Neuronal stem cell (in vitro differentiated cells): ENCODE measurements at regions not wholly inside any gene's neighbourhood (a gene's known extent, or its start where the extent isn't known, plus 50 kb on each side); places are given as distances from the start of the nearest gene placed in this dataset.

ENCODE experiments used
- DNase-seq: peaks from one replicate; pipeline ENCODE4 v3.0.0-alpha.2; 2013; ENCODE audit warnings: low spot score
- H2AFZ ChIP-seq: one replicate; pipeline ENCODE4 v1.6.1; 2013; ENCODE audit warnings: mild to moderate bottlenecking, low read length, inconsistent platforms
- H2AK5ac ChIP-seq: 2 replicates; pipeline ENCODE4 v1.6.1; 2013; ENCODE audit warnings: low read depth, mild to moderate bottlenecking, inconsistent platforms, low read length, moderate library complexity, mixed read lengths
- H2BK120ac ChIP-seq: 2 replicates; pipeline ENCODE4 v1.6.1; 2013; ENCODE audit warnings: low read depth, mild to moderate bottlenecking, inconsistent platforms, low read length, moderate library complexity, mixed read lengths
- H2BK12ac ChIP-seq: one replicate; pipeline ENCODE4 v1.6.1; 2013; ENCODE audit warnings: low read length, inconsistent platforms
- H2BK15ac ChIP-seq: 2 replicates; pipeline ENCODE4 v1.6.1; 2013; ENCODE audit warnings: mild to moderate bottlenecking, low read length, inconsistent platforms, mixed read lengths
- H2BK5ac ChIP-seq: one replicate; pipeline ENCODE4 v1.6.1; 2013; ENCODE audit warnings: inconsistent platforms, mild to moderate bottlenecking, low read length, moderate library complexity
- H3K14ac ChIP-seq: one replicate; pipeline ENCODE4 v1.6.1; 2013; ENCODE audit warnings: low read length, inconsistent platforms
- H3K18ac ChIP-seq: 2 replicates; pipeline ENCODE4 v1.6.1; 2013; ENCODE audit warnings: low read length, inconsistent platforms
- H3K23ac ChIP-seq: 2 replicates; pipeline ENCODE4 v1.6.1; 2013; ENCODE audit warnings: low read depth, mild to moderate bottlenecking, mixed read lengths, low read length, inconsistent platforms; ENCODE audit not compliant: poor library complexity
- H3K27ac ChIP-seq: replicated peaks from 3 replicates; pipeline ENCODE4 v1.5.1; 2013; ENCODE audit warnings: low read length, inconsistent platforms
- H3K27me3 ChIP-seq, 3 experiments: 2 replicates each; pipeline ENCODE4 v1.6.1; 2013; ENCODE audit warnings: low read length in 3 of 3, mild to moderate bottlenecking in 2 of 3, inconsistent platforms in 1 of 3, low read depth in 1 of 3, mixed read lengths in 1 of 3, moderate library complexity in 1 of 3; ENCODE audit not compliant: control insufficient read depth in 3 of 3, insufficient read depth in 3 of 3
- H3K36me3 ChIP-seq, 2 donors: replicated peaks in 1 of 2; 2 replicates each; pipeline ENCODE4 v1.6.1; 2013; ENCODE audit warnings: low read length in 2 of 2; ENCODE audit not compliant: control insufficient read depth in 2 of 2, insufficient read depth in 2 of 2
- H3K4ac ChIP-seq: 2 replicates; pipeline ENCODE4 v1.6.1; 2013; ENCODE audit warnings: inconsistent platforms, mild to moderate bottlenecking, low read length, moderate library complexity
- H3K4me1 ChIP-seq, 2 donors: 1 replicate in 1 of 2; 2 replicates in 1 of 2; pipeline ENCODE4 v1.6.1; 2013; ENCODE audit warnings: low read length in 2 of 2, low read depth in 1 of 2; ENCODE audit not compliant: control insufficient read depth in 2 of 2, insufficient read depth in 1 of 2
- H3K4me2 ChIP-seq: one replicate; pipeline ENCODE4 v1.6.1; 2013; ENCODE audit warnings: mild to moderate bottlenecking, low read length, inconsistent platforms; ENCODE audit not compliant: insufficient read depth, poor library complexity, severe bottlenecking
- H3K4me3 ChIP-seq, 2 donors: 2 replicates each; pipeline ENCODE4 v1.5.1; 2013; ENCODE audit warnings: low read length in 2 of 2, mild to moderate bottlenecking in 2 of 2, inconsistent platforms in 1 of 2, moderate library complexity in 1 of 2
- H3K79me1 ChIP-seq: one replicate; pipeline ENCODE4 v1.6.1; 2013; ENCODE audit warnings: low read depth, mild to moderate bottlenecking, inconsistent platforms, low read length, moderate library complexity
- H3K9ac ChIP-seq: one replicate; pipeline ENCODE4 v1.6.1; 2013; ENCODE audit warnings: mild to moderate bottlenecking, low read depth, low read length, inconsistent platforms; ENCODE audit not compliant: poor library complexity
- H3K9me3 ChIP-seq, 2 donors: replicated peaks in 1 of 2; 2 replicates each; pipeline versions ENCODE3 to v1.6.1; 2013; ENCODE audit warnings: low read length in 2 of 2, mild to moderate bottlenecking in 2 of 2, inconsistent platforms in 1 of 2, low read depth in 1 of 2, mixed read lengths in 1 of 2, moderate library complexity in 1 of 2; ENCODE audit not compliant: control insufficient read depth in 2 of 2, insufficient read depth in 1 of 2
- H4K8ac ChIP-seq: one replicate; pipeline ENCODE4 v1.6.1; 2013; ENCODE audit warnings: low read depth, mild to moderate bottlenecking, inconsistent platforms, low read length, moderate library complexity
- H4K91ac ChIP-seq: one replicate; pipeline ENCODE4 v1.6.1; 2013; ENCODE audit warnings: low read length, low read depth, mild to moderate bottlenecking, inconsistent platforms; ENCODE audit not compliant: poor library complexity
- WGBS, 2 donors: extraction: QIAGEN DNeasy Blood & Tissue Kit; methylation state at CpG; one replicate each; pipeline ENCODE4 v1.1.7; 2013; ENCODE audit warnings: missing lambda C conversion rate in 2 of 2, mixed read lengths in 1 of 2; ENCODE audit not compliant: insufficient read length in 2 of 2, insufficient replicate concordance in 1 of 2; ENCODE audit errors: extremely low coverage in 2 of 2; 5-methylcytosine and 5-hydroxymethylcytosine counted together

- H2BK5ac ChIP-seq: no peak overlapping the region
- H3K9ac ChIP-seq: no peak overlapping the region
- DNase-seq: no peak
- H3K23ac ChIP-seq: no peak overlapping the region
- H3K4me1 ChIP-seq: peaks cover 0 to 1% of the 10 kb centered on the region in 2 donors
- H3K36me3 ChIP-seq: no peaks in the 10 kb centered on the region
- H3K4me3 ChIP-seq: no peak overlapping the region
- no peak overlapping the region for H2BK15ac ChIP-seq
- no peak overlapping the region for H4K8ac ChIP-seq
- no peak overlapping the region for H3K4me2 ChIP-seq
- no peak overlapping the region for H4K91ac ChIP-seq
- no peak overlapping the region for H3K4ac ChIP-seq
- H2AK5ac ChIP-seq: no peak overlapping the region
- H3K9me3 ChIP-seq: no peaks in the 10 kb centered on the region
- no peak overlapping the region for H3K27ac ChIP-seq
- no peaks in the 10 kb centered on the region for H3K27me3 ChIP-seq
- H2AFZ ChIP-seq: no peak overlapping the region
- no peak overlapping the region for H2BK120ac ChIP-seq
- H3K14ac ChIP-seq: no peak overlapping the region
- no peaks in the 10 kb centered on the region for H3K79me1 ChIP-seq
- H3K18ac ChIP-seq: no peak overlapping the region
- no peak overlapping the region for H2BK12ac ChIP-seq
Measured at GRCh38 chr2:187129306-187129705, 280.3 kb upstream of the ZSWIM2 start.

- Histone ChIP-seq H3K4me1 (peaks cover 0 to 1% of the 10 kb centered on the region in 2 donors), H3K27ac (no peak overlapping the region), H2BK5ac (no peak overlapping the region), H3K4me2 (no peak overlapping the region), H4K8ac (no peak overlapping the region), H3K4ac (no peak overlapping the region), H3K79me1 (no peaks in the 10 kb centered on the region), H3K36me3 (no peaks in the 10 kb centered on the region), H2AFZ (no peak overlapping the region), H3K9ac (no peak overlapping the region), H2BK15ac (no peak overlapping the region), H3K9me3 (no peaks in the 10 kb centered on the region), H3K23ac (no peak overlapping the region), H3K18ac (no peak overlapping the region), H4K91ac (no peak overlapping the region), H2BK120ac (no peak overlapping the region), H2AK5ac (no peak overlapping the region), H3K14ac (no peak overlapping the region), H3K4me3 (no peak overlapping the region), H2BK12ac (no peak overlapping the region), H3K27me3 (no peaks in the 10 kb centered on the region)
- no peak for DNase-seq
- WGBS, 2 donors: no CpG with 5 or more reads among the region's 5 CpGs
Measured at GRCh38 chr2:187126247-187127005, 277.5 kb upstream of the ZSWIM2 start.

DNA sequence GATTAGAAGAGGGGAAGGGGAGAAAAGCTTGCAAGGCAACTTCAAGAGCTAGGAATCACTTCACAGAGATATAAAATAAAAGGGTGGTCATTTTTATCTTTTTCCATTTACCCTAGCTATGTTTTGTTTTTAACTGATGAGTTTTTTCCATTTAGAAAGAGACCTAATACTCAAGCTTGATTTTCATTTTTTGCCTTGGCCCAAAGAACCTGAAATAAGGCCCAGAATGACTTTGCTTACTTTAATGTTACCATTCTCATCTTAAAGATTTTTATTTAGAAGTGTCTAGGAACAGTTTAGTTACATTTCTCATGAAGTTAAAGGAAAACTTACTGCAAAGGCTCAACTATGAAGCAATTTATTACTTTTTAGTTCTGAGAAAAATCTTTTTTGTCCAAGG is 276.3 kb upstream of the ZSWIM2 start:
- H3K4ac ChIP-seq: no peak overlapping the region
- no peak overlapping the region for H2AK5ac ChIP-seq
- H3K4me3 ChIP-seq: no peak overlapping the region
- H2AFZ ChIP-seq: no peak overlapping the region
- H3K9me3 ChIP-seq: no peaks in the 10 kb centered on the region
- H3K14ac ChIP-seq: no peak overlapping the region
- no peaks in the 10 kb centered on the region for H3K36me3 ChIP-seq
- H4K8ac ChIP-seq: no peak overlapping the region
- no peaks in the 10 kb centered on the region for H3K27me3 ChIP-seq
- no peak overlapping the region for H2BK12ac ChIP-seq
- H4K91ac ChIP-seq: no peak overlapping the region
- H3K79me1 ChIP-seq: no peaks in the 10 kb centered on the region
- no peak for DNase-seq
- no peak overlapping the region for H3K18ac ChIP-seq
- H3K4me2 ChIP-seq: no peak overlapping the region
- no peak overlapping the region for H2BK120ac ChIP-seq
- H2BK15ac ChIP-seq: no peak overlapping the region
- no peak overlapping the region for H3K27ac ChIP-seq
- H3K23ac ChIP-seq: no peak overlapping the region
- no peak overlapping the region for H2BK5ac ChIP-seq
- peaks cover 0 to 1% of the 10 kb centered on the region in 2 donors for H3K4me1 ChIP-seq
- H3K9ac ChIP-seq: no peak overlapping the region

DNA sequence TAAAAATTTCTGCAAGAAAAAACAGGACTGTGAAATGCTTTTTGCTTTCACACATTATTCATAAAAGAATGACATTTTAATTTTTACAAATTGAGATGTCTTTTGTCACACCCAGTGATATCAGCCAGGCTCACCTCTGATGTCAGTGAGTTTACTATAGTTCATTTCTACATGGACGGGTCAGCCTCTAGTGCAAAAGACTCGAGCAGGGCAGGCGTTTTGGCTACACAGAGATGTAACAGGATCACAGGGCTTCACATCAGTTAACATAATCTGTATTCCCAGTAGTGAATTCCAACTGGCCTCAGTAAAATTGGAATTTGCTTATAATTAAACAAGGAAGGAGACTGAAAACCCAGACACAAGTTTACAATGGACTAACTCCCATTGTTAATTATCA is 275.6 kb upstream of the ZSWIM2 start:
- Histone ChIP-seq H3K4me1 (peaks cover 0 to 1% of the 10 kb centered on the region in 2 donors), H3K18ac (no peak overlapping the region), H3K4ac (no peak overlapping the region), H2BK120ac (no peak overlapping the region), H3K14ac (no peak overlapping the region), H2BK12ac (no peak overlapping the region), H3K36me3 (no peaks in the 10 kb centered on the region), H3K79me1 (no peaks in the 10 kb centered on the region), H2AFZ (no peak overlapping the region), H3K27ac (no peak overlapping the region), H4K8ac (no peak overlapping the region), H3K27me3 (no peaks in the 10 kb centered on the region), H3K9me3 (no peaks in the 10 kb centered on the region), H2AK5ac (no peak overlapping the region), H3K9ac (no peak overlapping the region), H2BK5ac (no peak overlapping the region), H3K4me2 (no peak overlapping the region), H3K4me3 (no peak overlapping the region), H3K23ac (no peak overlapping the region), H2BK15ac (no peak overlapping the region), H4K91ac (no peak overlapping the region)
- no peak for DNase-seq
- WGBS, 2 donors: no CpG with 5 or more reads among the region's 3 CpGs
